Liver (tissue), 3 donors: ENCODE measurements at regions not wholly inside any gene's neighbourhood (a gene's known extent, or its start where the extent isn't known, plus 50 kb on each side); places are given as distances from the start of the nearest gene placed in this dataset.

ENCODE experiments used
- GABPA ChIP-seq, 2 donors: IDR thresholded peaks in 1 of 2; conservative IDR thresholded peaks in 1 of 2; 2 replicates each; pipeline ENCODE4 v1.6.1; 2016; ENCODE audit warnings: antibody characterized with exemption in 2 of 2, mild to moderate bottlenecking in 1 of 2, moderate library complexity in 1 of 2
- JUND ChIP-seq, 2 donors: IDR thresholded peaks; 2 replicates each; pipeline ENCODE4 v1.6.1; 2016; ENCODE audit warnings: antibody characterized with exemption in 2 of 2
- RAD21 ChIP-seq, 2 donors: IDR thresholded peaks; 2 replicates each; pipeline ENCODE4 v1.6.1; 2016; ENCODE audit warnings: antibody characterized with exemption in 2 of 2, mild to moderate bottlenecking in 2 of 2
- SP1 ChIP-seq: IDR thresholded peaks from 2 replicates; pipeline ENCODE4 v1.6.1; 2018; ENCODE audit warnings: antibody characterized with exemption, mild to moderate bottlenecking
- TAF1 ChIP-seq: conservative IDR thresholded peaks from 2 replicates; pipeline ENCODE4 v1.6.1; 2016; ENCODE audit warnings: antibody characterized with exemption, mild to moderate bottlenecking
- YY1 ChIP-seq: IDR thresholded peaks from 2 replicates; pipeline ENCODE4 v1.6.1; 2016; ENCODE audit warnings: antibody characterized with exemption, mild to moderate bottlenecking
- TF ChIP-seq, protein P1 (sequence below): fragments of 150-350 bp; IDR thresholded peaks from 2 replicates; pipeline ENCODE4 v1.5.1; 2017; ENCODE audit warnings: improper control_type of control experiment, low read depth, low read length; ENCODE audit not compliant: missing input control
- TF ChIP-seq, protein P2 (sequence below): IDR thresholded peaks from 2 replicates; pipeline ENCODE4 v1.6.1; 2016; ENCODE audit warnings: antibody characterized with exemption
- TF ChIP-seq, protein P3 (sequence below): IDR thresholded peaks from 2 replicates; pipeline ENCODE4 v1.6.1; 2016; ENCODE audit warnings: antibody characterized with exemption
- TF ChIP-seq, protein P4 (sequence below): IDR thresholded peaks from 2 replicates; pipeline ENCODE4 v1.6.1; 2016; ENCODE audit warnings: antibody characterized with exemption, mild to moderate bottlenecking
- donor health status: healthy.
- donor health status: healthy.

DNA sequence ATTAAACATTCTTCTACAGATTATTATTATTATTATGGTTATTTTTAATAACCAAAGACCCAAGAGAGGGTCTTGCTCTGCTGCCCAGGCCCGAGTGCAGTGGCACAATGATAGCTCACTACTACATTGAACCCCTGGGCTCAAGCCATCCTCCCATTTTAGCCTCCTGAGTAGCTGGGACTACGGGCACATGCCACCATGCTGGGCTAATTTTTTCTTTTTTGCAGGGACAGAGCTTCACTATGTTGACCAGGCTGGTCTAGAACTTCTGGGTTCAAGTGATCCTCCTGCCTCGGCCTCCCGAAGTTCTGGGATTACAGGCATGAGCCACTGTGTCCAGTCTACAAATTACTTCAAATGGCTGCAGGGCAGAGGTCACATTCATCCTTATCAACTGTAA lies 179.8 kb downstream of the KCNRG start:
- TF ChIP-seq, protein P1, sequence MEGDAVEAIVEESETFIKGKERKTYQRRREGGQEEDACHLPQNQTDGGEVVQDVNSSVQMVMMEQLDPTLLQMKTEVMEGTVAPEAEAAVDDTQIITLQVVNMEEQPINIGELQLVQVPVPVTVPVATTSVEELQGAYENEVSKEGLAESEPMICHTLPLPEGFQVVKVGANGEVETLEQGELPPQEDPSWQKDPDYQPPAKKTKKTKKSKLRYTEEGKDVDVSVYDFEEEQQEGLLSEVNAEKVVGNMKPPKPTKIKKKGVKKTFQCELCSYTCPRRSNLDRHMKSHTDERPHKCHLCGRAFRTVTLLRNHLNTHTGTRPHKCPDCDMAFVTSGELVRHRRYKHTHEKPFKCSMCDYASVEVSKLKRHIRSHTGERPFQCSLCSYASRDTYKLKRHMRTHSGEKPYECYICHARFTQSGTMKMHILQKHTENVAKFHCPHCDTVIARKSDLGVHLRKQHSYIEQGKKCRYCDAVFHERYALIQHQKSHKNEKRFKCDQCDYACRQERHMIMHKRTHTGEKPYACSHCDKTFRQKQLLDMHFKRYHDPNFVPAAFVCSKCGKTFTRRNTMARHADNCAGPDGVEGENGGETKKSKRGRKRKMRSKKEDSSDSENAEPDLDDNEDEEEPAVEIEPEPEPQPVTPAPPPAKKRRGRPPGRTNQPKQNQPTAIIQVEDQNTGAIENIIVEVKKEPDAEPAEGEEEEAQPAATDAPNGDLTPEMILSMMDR, result no peak
- TF ChIP-seq, protein P2, sequence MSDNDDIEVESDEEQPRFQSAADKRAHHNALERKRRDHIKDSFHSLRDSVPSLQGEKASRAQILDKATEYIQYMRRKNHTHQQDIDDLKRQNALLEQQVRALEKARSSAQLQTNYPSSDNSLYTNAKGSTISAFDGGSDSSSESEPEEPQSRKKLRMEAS, result no peak
- TF ChIP-seq JUND (IDR thresholded peaks at IDR 0.05), result no peak
- TF ChIP-seq, protein P3, sequence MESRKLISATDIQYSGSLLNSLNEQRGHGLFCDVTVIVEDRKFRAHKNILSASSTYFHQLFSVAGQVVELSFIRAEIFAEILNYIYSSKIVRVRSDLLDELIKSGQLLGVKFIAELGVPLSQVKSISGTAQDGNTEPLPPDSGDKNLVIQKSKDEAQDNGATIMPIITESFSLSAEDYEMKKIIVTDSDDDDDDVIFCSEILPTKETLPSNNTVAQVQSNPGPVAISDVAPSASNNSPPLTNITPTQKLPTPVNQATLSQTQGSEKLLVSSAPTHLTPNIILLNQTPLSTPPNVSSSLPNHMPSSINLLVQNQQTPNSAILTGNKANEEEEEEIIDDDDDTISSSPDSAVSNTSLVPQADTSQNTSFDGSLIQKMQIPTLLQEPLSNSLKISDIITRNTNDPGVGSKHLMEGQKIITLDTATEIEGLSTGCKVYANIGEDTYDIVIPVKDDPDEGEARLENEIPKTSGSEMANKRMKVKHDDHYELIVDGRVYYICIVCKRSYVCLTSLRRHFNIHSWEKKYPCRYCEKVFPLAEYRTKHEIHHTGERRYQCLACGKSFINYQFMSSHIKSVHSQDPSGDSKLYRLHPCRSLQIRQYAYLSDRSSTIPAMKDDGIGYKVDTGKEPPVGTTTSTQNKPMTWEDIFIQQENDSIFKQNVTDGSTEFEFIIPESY, result no peak
- no peak for TF ChIP-seq YY1
- no peak for TF ChIP-seq RAD21 (IDR thresholded peaks at IDR 0.05)
- no peak for TF ChIP-seq GABPA (IDR thresholded peaks at IDR 0.05 in 1 of 2, conservative IDR thresholded peaks at IDR 0.05 in 1 of 2)
- TF ChIP-seq, protein P4, sequence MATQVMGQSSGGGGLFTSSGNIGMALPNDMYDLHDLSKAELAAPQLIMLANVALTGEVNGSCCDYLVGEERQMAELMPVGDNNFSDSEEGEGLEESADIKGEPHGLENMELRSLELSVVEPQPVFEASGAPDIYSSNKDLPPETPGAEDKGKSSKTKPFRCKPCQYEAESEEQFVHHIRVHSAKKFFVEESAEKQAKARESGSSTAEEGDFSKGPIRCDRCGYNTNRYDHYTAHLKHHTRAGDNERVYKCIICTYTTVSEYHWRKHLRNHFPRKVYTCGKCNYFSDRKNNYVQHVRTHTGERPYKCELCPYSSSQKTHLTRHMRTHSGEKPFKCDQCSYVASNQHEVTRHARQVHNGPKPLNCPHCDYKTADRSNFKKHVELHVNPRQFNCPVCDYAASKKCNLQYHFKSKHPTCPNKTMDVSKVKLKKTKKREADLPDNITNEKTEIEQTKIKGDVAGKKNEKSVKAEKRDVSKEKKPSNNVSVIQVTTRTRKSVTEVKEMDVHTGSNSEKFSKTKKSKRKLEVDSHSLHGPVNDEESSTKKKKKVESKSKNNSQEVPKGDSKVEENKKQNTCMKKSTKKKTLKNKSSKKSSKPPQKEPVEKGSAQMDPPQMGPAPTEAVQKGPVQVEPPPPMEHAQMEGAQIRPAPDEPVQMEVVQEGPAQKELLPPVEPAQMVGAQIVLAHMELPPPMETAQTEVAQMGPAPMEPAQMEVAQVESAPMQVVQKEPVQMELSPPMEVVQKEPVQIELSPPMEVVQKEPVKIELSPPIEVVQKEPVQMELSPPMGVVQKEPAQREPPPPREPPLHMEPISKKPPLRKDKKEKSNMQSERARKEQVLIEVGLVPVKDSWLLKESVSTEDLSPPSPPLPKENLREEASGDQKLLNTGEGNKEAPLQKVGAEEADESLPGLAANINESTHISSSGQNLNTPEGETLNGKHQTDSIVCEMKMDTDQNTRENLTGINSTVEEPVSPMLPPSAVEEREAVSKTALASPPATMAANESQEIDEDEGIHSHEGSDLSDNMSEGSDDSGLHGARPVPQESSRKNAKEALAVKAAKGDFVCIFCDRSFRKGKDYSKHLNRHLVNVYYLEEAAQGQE, result no peak
- no peak for TF ChIP-seq SP1
- TF ChIP-seq TAF1, result no peak
